T-helper 2 cell treated with Interferon-gamma antibody and Interleukin-4, amounts not matched to agents 5 μg/mL and 100 μg/mL, for 36 hours (primary cell): ENCODE measurements at regions not wholly inside any gene's neighbourhood (a gene's known extent, or its start where the extent isn't known, plus 50 kb on each side); places are given as distances from the start of the nearest gene placed in this dataset.

ENCODE experiments used
- DNase-seq: peaks from one replicate; pipeline ENCODE4 v3.0.0; 2021; ENCODE audit warnings: low spot score
- H3K27ac Mint-ChIP-seq: one replicate; pipeline ENCODE4 v1.8.0; 2021; ENCODE audit warnings: mild to moderate bottlenecking, mixed read lengths
- H3K27me3 Mint-ChIP-seq: one replicate; pipeline ENCODE4 v1.8.0; 2021; ENCODE audit warnings: low read depth, mixed read lengths
- H3K36me3 Mint-ChIP-seq: one replicate; pipeline ENCODE4 v1.8.0; 2021; ENCODE audit warnings: low read depth, mixed read lengths
- H3K4me1 Mint-ChIP-seq: one replicate; pipeline ENCODE4 v1.8.0; 2021; ENCODE audit warnings: low read depth, mixed read lengths
- H3K4me3 Mint-ChIP-seq: one replicate; pipeline ENCODE4 v1.8.0; 2022; ENCODE audit warnings: mild to moderate bottlenecking, moderate library complexity, mixed read lengths
- H3K9me3 Mint-ChIP-seq: one replicate; pipeline ENCODE4 v1.8.0; 2021; ENCODE audit warnings: mixed read lengths

DNA sequence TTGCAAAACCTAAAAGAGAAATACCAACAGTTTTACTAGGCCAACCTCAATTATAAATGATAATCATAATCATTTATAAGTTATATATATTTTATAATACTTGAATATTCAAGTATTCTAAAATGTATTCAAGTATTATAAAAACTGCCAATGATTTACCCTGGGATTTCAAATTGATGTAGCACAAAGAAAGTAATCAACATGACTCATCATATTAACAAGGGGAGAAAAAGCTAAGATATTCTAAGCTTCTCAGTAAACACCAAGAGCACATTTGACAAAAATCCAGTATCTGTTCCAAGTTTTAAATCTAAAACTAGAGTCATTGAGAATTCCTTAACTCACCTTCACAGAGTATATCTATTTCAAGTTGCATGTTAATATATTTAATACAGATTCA is 56.1 kb downstream of the CAPZA3 start:
- Mint-ChIP-seq H3K36me3 (no peaks in the 10 kb centered on the region), H3K4me3 (no peak overlapping the region), H3K9me3 (no peaks in the 10 kb centered on the region), H3K27me3 (no peaks in the 10 kb centered on the region), H3K4me1 (no peaks in the 10 kb centered on the region), H3K27ac (no peak overlapping the region)
- DNase-seq: no peak

DNA sequence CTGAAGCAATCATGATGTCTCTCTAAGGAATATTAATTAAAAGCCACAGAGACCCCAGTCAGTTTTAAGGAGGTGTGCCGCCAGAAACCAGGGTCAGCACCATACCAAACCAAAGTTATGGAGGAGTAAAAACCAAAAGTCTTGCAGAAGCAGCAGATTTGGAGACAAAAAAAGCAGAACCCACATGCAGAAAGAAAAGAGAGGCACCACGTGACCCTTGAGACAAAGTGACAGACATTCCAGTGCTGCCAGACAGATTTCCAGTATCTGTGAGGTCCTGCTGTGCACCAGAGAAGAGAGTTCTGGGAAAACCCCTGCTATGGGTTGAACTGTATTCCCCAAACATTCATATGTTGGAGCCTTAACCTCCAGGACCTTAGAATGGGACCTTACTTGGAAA is 59.7 kb downstream of the CAPZA3 start:
- no peak overlapping the region for H3K27ac Mint-ChIP-seq
- no peaks in the 10 kb centered on the region for H3K27me3 Mint-ChIP-seq
- H3K9me3 Mint-ChIP-seq: no peaks in the 10 kb centered on the region
- no peaks in the 10 kb centered on the region for H3K36me3 Mint-ChIP-seq
- no peak overlapping the region for H3K4me3 Mint-ChIP-seq
- DNase-seq: no peak
- no peaks in the 10 kb centered on the region for H3K4me1 Mint-ChIP-seq

DNA sequence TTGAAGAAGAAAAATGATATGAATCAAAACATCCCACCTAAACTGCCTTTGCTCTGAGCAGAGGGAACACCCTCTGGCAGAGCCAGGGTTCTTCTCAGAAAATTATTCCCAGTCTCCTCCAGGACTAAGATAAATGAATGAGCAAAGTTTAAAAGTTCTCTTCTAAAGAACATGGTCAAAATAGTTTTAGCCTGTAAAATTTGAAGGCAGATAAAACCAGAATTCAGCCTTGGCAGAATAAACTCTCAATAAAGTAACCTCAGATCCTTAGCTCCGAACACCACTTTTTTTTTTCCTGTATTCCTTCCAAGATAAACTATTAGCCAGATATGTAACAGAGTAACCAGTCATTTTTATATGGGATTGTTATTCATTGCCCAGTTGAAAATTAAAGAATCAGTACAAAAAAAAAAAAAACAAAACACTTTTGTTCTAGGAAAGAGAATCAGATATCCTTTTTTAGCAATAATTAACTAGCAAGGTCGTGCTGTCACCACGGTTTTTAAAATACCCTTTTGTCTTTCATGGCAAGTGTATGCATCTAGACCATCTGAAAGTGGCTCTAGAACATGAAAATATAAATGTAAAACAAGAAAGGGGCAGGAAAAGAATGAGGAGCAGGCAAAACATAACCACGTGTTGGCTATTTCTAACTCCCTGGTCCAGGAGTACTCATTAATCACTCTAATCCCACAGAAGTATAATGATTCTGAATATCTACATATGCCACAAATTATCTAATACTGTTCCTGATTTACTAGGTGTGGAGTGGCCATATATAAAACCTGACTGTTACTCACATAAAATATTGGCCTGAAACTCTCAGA is 60.8 kb downstream of the CAPZA3 start:
- Mint-ChIP-seq H3K27me3 (no peaks in the 10 kb centered on the region), H3K27ac (no peak overlapping the region), H3K9me3 (no peaks in the 10 kb centered on the region), H3K4me1 (no peaks in the 10 kb centered on the region), H3K4me3 (no peak overlapping the region), H3K36me3 (no peaks in the 10 kb centered on the region)
- no peak for DNase-seq

DNA sequence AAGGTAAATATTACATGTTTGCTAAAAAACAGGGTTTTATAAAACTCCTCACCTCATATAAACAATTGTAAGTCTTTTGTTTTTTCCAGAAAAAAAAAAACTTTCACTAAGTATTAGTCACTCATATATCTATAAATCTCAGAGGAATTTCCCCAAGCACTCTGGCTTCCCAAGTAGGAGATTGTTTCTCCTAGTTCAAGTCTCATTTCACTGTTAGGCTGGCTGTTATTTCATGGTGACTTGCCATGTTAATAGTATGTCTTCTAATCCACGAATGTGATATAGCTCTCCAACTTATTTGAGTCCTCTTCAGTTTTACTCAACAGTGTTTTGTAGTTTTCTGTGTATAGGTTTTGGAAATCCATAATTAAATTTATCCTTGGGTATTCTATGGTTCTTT is 61.6 kb downstream of the CAPZA3 start:
- Mint-ChIP-seq H3K36me3 (no peaks in the 10 kb centered on the region), H3K4me3 (no peak overlapping the region), H3K4me1 (no peaks in the 10 kb centered on the region), H3K9me3 (no peaks in the 10 kb centered on the region), H3K27ac (no peak overlapping the region), H3K27me3 (no peaks in the 10 kb centered on the region)
- no peak for DNase-seq

DNA sequence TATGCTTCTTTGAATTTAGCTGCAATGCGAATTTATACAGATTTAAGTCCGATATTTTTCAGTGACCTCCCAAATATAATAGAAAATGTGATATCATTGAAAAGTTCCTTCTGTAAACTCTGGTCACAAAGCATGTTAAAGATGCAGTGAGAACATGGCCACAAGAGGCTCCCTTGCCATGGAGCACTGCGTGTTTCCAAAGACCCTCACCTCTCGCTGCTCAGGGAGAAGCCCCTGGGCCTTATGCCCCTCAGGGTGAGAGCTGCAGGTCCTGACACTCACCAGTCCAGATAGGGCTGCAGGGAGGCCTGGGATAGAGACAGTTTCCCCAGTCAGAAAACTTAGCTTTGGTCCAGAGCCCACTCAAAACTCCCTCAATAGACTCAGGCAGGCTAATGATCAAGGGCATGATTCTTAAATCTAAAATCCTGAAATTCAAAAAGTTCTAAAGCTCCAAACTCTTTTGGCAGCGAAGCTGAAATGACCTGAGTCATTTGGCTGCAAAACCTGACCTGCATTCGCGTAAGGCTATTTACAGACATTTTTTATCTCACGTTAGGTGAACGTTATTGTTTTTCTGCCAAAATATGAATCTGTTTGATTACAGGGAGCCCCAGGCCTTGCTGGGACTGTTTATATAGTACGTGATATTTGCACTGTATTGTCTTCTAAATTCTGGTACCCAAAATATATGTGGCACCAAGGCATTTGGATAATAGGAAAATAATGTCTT is 67.8 kb downstream of the CAPZA3 start:
- H3K4me1 Mint-ChIP-seq: no peaks in the 10 kb centered on the region
- no peaks in the 10 kb centered on the region for H3K36me3 Mint-ChIP-seq
- H3K9me3 Mint-ChIP-seq: peaks cover 4% of the 10 kb centered on the region
- no peak for DNase-seq
- no peaks in the 10 kb centered on the region for H3K27me3 Mint-ChIP-seq
- H3K27ac Mint-ChIP-seq: no peak overlapping the region
- H3K4me3 Mint-ChIP-seq: no peak overlapping the region

DNA sequence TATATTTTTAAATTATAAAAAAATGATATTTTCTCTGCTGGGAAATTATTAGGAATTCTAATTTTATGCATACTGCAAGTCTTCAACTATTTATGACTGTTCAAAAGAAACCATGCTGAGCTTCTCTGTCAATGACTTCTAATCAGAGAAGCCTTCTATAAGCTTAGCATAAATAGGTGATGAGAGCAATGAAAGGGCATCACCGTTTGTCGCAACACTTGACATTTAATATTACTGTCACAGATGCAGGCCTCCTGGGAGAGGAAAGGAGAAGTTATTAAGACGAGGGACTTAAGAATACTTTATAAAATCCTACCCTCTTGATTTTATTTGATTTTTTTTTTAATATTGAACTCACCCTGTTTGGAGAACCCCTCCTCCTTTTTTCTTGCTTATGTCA is 69.8 kb downstream of the CAPZA3 start:
- peaks cover 8% of the 10 kb centered on the region for H3K9me3 Mint-ChIP-seq
- DNase-seq: no peak
- no peaks in the 10 kb centered on the region for H3K4me1 Mint-ChIP-seq
- H3K36me3 Mint-ChIP-seq: no peaks in the 10 kb centered on the region
- H3K27ac Mint-ChIP-seq: no peak overlapping the region
- no peaks in the 10 kb centered on the region for H3K27me3 Mint-ChIP-seq
- H3K4me3 Mint-ChIP-seq: no peak overlapping the region

DNA sequence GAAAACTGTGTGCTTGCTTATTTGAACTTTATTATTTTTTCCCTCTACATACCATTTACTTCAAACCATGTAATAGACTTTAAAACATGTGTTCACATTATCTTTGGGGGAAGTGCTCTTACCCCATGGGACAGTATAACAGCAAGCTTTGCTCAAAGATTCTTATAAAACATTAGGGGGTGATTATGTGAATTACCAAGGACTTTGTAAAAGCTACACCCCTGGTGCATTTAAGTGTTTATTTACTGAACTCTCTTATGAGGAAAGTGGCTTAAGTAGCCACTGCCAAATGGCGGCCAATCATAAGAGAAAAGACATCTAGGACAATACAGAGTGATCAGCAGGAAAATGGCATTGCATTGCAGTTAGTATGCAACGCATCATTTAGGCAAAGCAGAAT is 70.3 kb downstream of the CAPZA3 start:
- no peak overlapping the region for H3K4me3 Mint-ChIP-seq
- H3K27ac Mint-ChIP-seq: no peak overlapping the region
- no peaks in the 10 kb centered on the region for H3K4me1 Mint-ChIP-seq
- H3K9me3 Mint-ChIP-seq: peaks cover 8% of the 10 kb centered on the region
- DNase-seq: no peak
- H3K27me3 Mint-ChIP-seq: no peaks in the 10 kb centered on the region
- no peaks in the 10 kb centered on the region for H3K36me3 Mint-ChIP-seq

DNA sequence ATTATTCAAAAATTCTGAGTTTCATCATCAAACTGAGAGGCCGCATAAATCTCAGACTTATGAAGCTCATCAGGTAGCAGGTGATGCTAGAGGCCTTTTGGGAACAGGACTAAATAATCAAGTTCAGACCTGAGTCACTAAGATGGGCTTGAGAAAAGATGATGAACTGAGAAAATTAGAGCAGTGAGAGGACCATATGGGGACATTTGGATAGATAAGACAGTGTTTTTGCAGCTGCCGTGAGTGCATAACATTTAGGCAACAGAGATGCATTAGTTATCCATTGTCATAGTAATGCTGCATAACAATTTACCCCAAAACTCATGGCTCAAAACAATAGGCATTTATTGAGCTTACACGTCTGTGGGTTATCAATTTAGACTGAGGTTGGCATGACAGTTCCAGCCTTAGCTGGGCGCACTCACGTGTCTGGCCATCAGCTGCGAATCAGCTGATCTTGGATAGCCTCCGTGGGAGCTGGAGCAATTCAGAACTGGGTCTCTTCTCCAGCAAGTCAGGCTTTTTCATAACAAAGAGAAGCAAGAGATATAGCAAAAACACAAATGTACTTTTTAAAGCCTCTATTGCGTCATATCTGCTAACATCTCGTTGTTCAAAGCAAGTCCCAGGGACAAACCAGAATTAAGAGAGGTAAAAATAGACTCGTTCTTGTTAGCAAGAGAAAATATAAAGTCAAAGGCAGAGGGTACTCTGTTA is 72.8 kb downstream of the CAPZA3 start:
- no peak overlapping the region for H3K27ac Mint-ChIP-seq
- no peak overlapping the region for H3K4me3 Mint-ChIP-seq
- no peak for DNase-seq
- H3K36me3 Mint-ChIP-seq: no peaks in the 10 kb centered on the region
- peaks cover 8% of the 10 kb centered on the region for H3K9me3 Mint-ChIP-seq
- H3K4me1 Mint-ChIP-seq: no peaks in the 10 kb centered on the region
- H3K27me3 Mint-ChIP-seq: no peaks in the 10 kb centered on the region

DNA sequence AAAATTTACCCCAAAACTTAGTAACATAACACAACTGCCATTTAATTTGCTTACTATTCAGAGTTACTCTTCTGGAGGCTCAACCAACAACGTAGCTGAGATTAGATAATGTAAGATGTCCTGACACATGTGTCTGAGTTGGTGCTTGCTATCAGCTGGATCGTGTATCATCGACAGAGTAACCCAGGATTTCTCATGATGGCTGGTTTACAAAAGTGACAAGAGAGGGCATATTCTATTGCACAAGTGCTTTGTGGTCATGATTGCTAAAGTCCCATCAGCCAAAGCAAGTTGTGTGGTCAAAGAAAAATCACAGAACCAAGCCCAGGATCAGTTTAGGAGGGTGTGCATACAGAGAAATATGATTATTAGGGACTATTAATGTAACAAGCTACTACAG is 73.4 kb downstream of the CAPZA3 start:
- H3K27ac Mint-ChIP-seq: no peak overlapping the region
- no peak for DNase-seq
- H3K4me1 Mint-ChIP-seq: no peaks in the 10 kb centered on the region
- H3K36me3 Mint-ChIP-seq: no peaks in the 10 kb centered on the region
- H3K4me3 Mint-ChIP-seq: no peak overlapping the region
- H3K27me3 Mint-ChIP-seq: no peaks in the 10 kb centered on the region
- peaks cover 8% of the 10 kb centered on the region for H3K9me3 Mint-ChIP-seq

DNA sequence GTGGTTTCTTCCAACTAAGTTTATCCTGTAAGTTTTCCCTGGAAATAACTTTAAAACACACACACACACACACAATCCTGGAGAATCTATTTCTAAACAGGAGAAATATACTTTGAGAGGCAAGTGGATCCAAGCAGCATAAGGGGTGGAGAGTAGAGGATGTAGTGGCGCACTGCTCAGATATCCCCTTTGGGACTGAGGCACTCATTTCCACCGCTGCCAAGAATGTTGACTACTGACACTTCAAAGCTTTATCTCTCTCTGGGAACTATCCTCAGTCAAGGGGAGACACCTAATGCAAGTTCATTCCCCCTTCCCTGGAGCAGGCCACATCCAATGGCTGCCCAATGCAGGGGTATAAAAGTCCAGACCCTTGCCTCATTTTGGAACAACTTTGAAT is 75.8 kb downstream of the CAPZA3 start:
- peaks cover 8% of the 10 kb centered on the region for H3K9me3 Mint-ChIP-seq
- no peak overlapping the region for H3K27ac Mint-ChIP-seq
- no peak for DNase-seq
- no peak overlapping the region for H3K4me3 Mint-ChIP-seq
- no peaks in the 10 kb centered on the region for H3K4me1 Mint-ChIP-seq
- no peaks in the 10 kb centered on the region for H3K27me3 Mint-ChIP-seq
- no peaks in the 10 kb centered on the region for H3K36me3 Mint-ChIP-seq

DNA sequence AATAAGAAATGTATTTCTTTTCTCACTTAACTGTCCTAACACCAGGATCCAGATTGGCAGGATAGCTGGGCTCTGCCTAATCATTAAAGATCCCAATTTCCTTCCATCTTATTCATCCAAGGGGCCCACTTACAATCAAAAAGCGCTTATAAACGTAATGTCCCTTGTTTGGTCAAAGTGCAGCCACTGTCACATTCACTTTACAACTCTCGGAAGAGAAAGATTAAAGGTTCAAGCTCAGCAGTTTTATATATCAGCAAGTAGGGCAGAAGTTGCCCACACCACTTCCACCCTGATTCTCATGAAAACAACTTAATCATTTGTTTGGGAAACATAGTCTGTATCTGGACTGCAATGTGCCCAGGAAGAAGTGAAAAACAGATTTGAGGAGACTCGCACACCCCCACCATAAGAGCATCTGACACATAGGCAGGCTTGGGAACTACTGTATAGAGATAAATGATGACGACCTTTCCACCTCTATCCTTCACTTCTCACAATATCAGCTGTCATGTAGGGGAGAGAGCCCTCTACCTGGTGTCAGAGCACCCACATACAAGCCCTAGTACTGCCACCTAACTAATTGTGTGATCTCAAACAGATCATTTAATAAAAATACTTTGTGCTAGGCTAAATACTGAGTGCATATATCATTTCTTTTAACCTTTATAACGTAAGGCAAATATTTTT is 80.8 kb downstream of the CAPZA3 start:
- H3K9me3 Mint-ChIP-seq: no peaks in the 10 kb centered on the region
- H3K36me3 Mint-ChIP-seq: no peaks in the 10 kb centered on the region
- DNase-seq: no peak
- no peak overlapping the region for H3K4me3 Mint-ChIP-seq
- no peaks in the 10 kb centered on the region for H3K27me3 Mint-ChIP-seq
- H3K27ac Mint-ChIP-seq: no peak overlapping the region
- H3K4me1 Mint-ChIP-seq: no peaks in the 10 kb centered on the region

DNA sequence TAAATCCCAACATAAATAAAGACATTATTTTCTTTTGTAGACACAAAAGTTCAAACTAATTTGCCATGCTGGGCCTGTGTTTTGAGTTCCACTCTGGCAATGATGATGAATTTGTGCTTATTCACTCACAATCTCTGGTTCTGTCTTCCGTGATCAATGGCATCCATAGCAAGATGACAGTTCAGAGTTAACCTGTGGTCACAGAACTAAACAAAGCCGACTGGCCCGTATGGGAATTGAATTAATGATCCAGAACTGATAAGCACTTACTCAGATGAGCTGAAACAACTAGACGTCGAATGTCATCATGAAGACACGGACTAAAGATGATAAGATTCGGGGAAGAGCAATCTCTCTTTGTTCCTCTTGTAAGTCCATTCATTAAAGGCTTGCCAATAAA is 81.6 kb downstream of the CAPZA3 start:
- H3K36me3 Mint-ChIP-seq: no peaks in the 10 kb centered on the region
- DNase-seq: no peak

DNA sequence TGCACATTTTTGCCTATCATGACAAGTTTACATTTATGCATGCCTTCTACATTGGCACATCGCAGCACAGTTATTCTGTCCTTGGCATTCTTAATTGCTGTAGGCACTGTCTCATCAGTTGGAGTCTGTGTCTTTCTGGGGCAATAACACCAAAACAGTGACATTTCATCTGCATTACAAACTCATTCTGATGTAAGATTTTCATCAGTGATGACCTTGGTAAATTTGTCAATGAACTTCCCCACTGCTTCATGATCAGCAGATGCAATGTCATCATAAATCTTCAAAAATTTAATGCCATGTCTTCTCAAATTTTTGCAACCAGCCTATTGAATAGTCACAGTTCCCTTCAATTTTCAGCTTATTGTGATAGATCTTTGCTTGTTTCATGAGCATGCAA is 85.5 kb downstream of the CAPZA3 start:
- Mint-ChIP-seq H3K9me3 (peaks cover 3% of the 10 kb centered on the region), H3K27ac (no peak overlapping the region), H3K4me1 (no peaks in the 10 kb centered on the region), H3K36me3 (no peaks in the 10 kb centered on the region), H3K4me3 (no peak overlapping the region), H3K27me3 (no peaks in the 10 kb centered on the region)
- no peak for DNase-seq

More for the DNA sequence above, 81.6 kb downstream of the CAPZA3 start:
- no peaks in the 10 kb centered on the region for H3K4me1 Mint-ChIP-seq
- H3K27me3 Mint-ChIP-seq: no peaks in the 10 kb centered on the region
- H3K4me3 Mint-ChIP-seq: no peak overlapping the region
- H3K9me3 Mint-ChIP-seq: no peaks in the 10 kb centered on the region
- no peak overlapping the region for H3K27ac Mint-ChIP-seq

DNA sequence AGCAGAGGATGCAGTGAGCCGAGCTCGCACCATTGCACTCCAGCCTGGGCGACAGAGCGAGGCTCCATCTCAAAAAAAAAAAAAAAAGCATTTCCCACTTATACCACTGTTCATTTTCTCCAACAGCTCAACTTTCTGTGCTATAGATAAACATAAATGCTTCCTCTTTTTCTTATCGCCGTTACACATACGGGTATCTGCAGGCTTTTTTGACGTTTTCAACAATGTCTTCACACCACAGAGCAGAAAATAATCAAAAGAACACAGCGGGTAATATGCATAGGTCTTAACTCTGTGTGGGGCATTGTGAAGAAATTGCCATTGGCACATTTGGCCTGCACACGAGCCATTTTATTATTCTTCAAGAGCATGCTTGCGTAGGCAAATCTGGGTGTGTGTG is 86.4 kb downstream of the CAPZA3 start:
- Mint-ChIP-seq H3K4me1 (no peaks in the 10 kb centered on the region), H3K4me3 (no peak overlapping the region)

More for the DNA sequence above, 86.4 kb downstream of the CAPZA3 start:
- DNase-seq: no peak
- Mint-ChIP-seq H3K27ac (no peak overlapping the region), H3K36me3 (no peaks in the 10 kb centered on the region), H3K9me3 (peaks cover 11% of the 10 kb centered on the region), H3K27me3 (no peaks in the 10 kb centered on the region)
